Anterior cingulate cortex (tissue), 58 donors: ENCODE measurements at regions not wholly inside any gene's neighbourhood (a gene's known extent, or its start where the extent isn't known, plus 50 kb on each side); places are given as distances from the start of the nearest gene placed in this dataset.

Experiments
- DNase-seq, 58 donors: peaks; one replicate each; lab custom pipeline; 2025; lab: John Stamatoyannopoulos, UW

GRCh38 chr6:140049251-140049650 lies 674.8 kb upstream of the CITED2 start:
- DNase-seq: no peak

DNA sequence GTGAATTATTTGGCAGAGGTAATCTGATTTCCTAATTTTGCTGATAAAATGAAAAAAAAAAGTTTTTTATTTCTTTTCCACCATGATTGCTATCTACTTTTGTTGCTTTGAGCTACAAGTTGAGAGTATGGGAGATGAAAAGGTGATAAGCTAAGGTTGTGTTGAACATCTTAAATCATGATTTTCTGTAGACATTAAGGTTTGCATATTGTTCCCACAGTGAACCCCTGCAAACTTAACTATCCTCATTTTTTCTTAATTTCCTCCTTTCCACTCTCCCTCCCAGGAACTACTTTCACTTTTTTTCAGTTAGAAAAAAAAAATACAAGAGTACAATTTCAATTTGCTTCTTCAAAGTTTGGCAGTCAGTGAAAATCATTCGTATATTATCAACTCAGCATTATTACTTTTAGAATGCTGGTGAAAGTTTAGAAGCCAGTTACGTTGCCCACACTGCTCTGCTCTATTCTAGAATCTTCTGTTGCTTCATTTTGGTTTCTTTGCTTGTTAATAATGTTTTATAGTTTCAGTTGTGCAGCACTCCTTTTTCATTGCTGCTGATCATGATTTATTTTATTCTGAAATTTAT lies 673.8 kb upstream of the CITED2 start:
- DNase-seq: no peak

DNA sequence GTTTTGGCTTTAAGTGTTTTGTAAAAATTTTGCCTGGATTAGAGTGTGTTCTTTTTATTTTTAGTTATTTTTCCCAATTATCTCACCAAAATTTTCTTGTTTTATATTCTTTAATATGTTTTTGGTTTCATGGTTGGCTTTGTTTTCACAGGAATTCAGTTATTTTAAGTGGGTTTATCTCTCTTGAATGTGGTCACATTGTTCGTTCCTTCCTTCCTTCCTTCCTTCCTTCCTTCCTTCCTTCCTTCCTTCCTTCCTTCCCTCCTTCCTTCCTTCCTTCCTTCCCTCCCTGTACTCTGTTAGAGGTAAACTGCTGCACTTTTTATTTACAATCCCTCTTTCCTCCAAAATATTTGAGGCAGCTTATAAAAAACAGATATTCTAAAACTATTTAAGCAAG lies 672.9 kb upstream of the CITED2 start:
- no peak for DNase-seq

DNA sequence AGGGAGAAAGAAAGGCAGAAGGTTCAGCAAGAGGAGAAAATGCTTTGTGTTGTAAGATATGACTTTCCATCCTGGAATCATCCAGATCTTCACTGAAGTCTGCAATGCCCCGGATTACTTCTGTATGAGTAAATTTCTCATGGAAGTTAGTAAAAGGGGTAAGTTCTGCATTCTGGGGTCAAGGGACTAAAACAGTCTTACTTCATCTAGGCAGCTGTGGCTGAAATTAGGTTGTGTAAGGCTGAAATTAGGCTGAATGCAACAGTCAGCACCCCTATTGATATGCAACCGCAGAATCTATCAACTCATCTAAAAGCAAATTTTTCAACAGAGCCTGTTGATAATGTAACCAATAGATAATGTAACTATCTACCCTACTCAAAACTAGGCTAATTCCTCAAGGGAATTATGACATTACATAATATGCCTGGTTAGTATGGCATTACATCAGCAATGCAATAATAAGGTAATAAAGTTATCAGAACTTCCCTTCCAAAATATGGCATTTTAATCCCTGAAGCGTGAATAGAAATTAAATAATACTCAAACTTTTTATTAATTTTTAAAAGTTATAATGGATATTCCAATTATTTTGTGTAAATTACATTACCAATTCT lies 671.7 kb upstream of the CITED2 start:
- no peak for DNase-seq

GRCh38 chr6:140045116-140045515 lies 670.7 kb upstream of the CITED2 start:
- DNase-seq: no peak

- DNase-seq: no peak
Measured at GRCh38 chr6:140044626-140045025, 670.2 kb upstream of the CITED2 start.

- DNase-seq: no peak
Measured at GRCh38 chr6:140043762-140044378, 669.4 kb upstream of the CITED2 start.

DNA sequence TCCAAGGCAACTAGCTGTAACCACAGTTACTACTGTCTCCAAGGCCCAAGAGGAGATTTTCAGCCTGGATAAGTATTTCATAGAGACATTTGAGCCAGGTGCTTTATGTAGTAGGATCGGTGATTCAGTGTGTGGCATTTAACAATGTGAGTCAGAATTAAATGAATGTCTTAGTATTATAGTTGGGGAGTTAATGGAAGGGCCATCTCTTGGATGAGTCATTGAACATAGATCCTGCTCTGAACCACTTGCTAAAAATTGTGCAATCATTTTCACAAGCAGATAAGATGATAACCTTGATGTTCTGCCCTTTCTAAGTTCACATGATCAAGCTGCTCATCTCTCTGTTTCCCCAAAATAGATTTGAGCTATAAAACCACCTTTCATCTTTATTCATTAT lies 668.9 kb upstream of the CITED2 start:
- DNase-seq: no peak

DNA sequence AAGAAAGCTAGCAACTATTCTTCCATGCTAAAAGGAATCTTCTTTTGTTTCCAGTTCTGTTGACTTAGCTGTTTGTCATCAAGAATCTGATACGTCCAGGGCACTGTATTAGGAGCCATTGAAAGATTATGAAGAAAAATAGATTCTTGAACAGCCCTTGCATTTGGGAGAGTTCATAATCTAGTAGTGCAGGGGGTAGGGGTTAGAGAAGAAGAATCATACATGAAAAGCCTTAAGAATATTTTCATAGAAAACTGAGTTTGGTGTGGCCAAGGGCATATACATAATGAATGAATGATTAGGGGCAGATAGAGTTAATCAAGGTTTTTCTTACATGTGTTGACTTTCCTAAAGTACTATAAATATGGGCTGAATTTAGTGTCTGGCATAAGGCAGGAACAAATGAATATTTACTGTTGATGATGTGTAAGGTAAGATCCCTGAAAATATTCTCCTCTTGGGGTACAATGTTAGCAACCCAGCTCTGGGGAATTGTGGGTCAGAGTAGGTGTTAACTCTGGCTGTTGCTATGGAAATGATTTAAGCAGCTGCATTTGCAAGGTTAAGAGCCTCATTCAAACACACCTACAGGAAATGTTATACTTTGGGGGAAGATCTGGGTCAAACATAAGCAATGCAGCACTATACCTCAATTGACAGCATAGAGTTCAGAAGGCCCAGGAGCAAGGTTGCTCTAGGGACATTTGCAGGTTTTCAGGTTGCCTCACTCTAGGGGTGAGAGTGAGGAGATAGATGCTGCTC lies 667.3 kb upstream of the CITED2 start:
- DNase-seq: no peak

- DNase-seq: no peak
Measured at GRCh38 chr6:140041056-140041455, 666.6 kb upstream of the CITED2 start.

GRCh38 chr6:140040396-140040795 lies 665.9 kb upstream of the CITED2 start:
- no peak for DNase-seq

GRCh38 chr6:140039364-140039763 lies 664.9 kb upstream of the CITED2 start:
- no peak for DNase-seq

- DNase-seq: no peak
Measured at GRCh38 chr6:140036196-140036595, 661.7 kb upstream of the CITED2 start.

DNA sequence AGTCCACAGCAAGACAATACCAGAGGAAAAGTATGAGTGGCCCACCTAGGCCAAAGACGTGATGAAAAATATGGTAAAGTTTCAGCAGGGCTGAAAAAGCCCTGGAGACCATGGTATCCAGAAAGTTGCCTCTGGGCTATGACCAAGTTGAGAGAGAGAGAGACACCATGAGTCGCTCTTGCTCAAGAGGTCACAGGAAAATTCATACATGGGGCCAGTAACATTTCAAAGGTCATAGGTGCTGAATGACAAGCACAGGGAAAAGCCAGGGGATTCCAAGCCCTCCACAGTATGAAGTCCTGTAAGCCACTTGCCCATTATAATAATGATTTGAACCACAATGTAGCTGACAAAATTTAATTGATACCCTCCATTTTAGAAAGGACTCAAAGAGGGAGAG lies 657.7 kb upstream of the CITED2 start:
- DNase-seq: no peak

DNA sequence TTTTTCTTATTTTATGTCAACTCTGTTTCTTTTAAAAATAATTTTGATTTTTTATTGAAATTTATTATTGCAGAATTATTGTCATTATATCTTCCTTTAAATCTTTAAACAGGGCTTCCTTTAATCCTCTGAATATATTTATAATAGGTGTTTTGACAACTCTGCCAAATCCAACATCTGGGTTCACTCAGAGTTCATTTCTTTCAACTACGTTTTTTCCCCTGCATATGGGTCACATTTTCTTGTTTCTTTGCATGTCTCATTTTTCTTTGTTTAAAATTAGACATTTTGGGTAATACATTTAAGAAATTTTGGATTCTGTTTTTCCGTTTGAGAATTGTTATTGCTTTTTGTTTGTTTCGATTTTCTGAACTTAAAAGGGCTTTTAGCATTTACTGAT lies 655.1 kb upstream of the CITED2 start:
- no peak for DNase-seq

- no peak for DNase-seq
Measured at GRCh38 chr6:140027219-140027618, 652.8 kb upstream of the CITED2 start.

GRCh38 chr6:140026546-140026945 lies 652.1 kb upstream of the CITED2 start:
- DNase-seq: no peak

DNA sequence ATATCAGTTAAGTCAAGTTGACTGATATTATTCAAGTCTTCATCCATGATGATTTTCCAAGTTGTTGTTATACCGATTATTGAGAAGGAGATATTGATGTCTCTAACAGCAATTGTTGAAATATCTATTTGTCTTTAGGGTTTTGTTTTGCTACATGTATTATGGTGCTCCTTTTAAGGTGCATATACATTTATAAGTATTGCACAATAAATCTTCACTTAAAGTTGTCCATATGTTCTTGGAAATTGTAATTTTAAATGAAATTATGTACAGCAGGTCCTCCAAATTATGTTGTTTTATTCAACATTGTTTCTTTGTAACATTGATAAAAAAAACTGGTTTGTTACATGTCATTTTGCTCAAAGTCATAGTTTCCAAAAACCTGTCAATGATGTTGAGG lies 650.7 kb upstream of the CITED2 start:
- DNase-seq: no peak

DNA sequence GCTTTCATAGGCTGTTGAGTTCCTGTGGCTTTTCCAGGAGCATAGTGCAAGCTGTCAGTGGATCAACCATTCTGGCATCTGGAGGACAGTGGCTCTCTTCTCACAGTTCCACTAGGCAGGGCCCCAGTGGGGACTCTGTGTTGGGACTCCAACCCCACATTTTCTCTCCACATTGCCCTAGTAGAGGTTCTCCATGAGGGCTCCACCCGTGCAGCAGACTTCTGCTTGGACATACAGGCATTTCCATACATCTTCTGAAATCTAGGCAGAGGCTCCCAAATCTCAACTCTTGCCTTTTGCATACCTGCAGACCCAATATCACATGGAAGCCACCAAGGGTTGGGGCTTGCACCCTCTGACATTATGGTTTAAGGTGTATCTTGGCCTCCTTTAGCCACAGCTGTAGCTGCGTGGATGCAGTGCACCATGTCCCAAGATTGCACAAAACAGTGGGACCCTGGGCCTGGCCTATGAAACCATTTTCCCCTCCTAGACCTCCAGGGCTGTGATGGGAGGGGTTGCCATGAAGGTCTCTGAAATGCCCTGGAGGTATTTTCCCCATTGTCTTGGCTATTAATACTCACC lies 645.9 kb upstream of the CITED2 start:
- DNase-seq: no peak

- DNase-seq: no peak
Measured at GRCh38 chr6:140018588-140018987, 644.1 kb upstream of the CITED2 start.

GRCh38 chr6:140017470-140017869 lies 643.0 kb upstream of the CITED2 start:
- DNase-seq: no peak
